ENCODE measurements at regions not wholly inside any gene's neighbourhood (a gene's known extent, or its start where the extent isn't known, plus 50 kb on each side); places are given as distances from the start of the nearest gene placed in this dataset.

- DNase-seq: no peak
Observed at GRCh38 chr10:130470286-130470685, 334.1 kb downstream of the GLRX3 start.

- DNase-seq: no peak
Observed at GRCh38 chr10:130470973-130471372, 334.8 kb downstream of the GLRX3 start.

GRCh38 chr10:130471486-130471885 is 335.3 kb downstream of the GLRX3 start:
- no peak for DNase-seq

- no peak for DNase-seq
Observed at GRCh38 chr10:130472236-130472635, 336.0 kb downstream of the GLRX3 start.

GRCh38 chr10:130474591-130474990 is 338.4 kb downstream of the GLRX3 start:
- DNase-seq: no peak

- no peak for DNase-seq
Observed at GRCh38 chr10:130477360-130477759, 341.2 kb downstream of the GLRX3 start.

GRCh38 chr10:130479146-130479545 is 343.0 kb downstream of the GLRX3 start:
- DNase-seq: no peak

- DNase-seq: no peak
Observed at GRCh38 chr10:130479926-130480325, 343.7 kb downstream of the GLRX3 start.

GRCh38 chr10:130480491-130480890 is 344.3 kb downstream of the GLRX3 start:
- DNase-seq: no peak

GRCh38 chr10:130481076-130481930 is 345.1 kb downstream of the GLRX3 start:
- no peak for DNase-seq

GRCh38 chr10:130481936-130482335 is 345.7 kb downstream of the GLRX3 start:
- DNase-seq: no peak

- DNase-seq: no peak
Observed at GRCh38 chr10:130483691-130484467, 347.7 kb downstream of the GLRX3 start.

- no peak for DNase-seq
Observed at GRCh38 chr10:130484468-130485180, 348.4 kb downstream of the GLRX3 start.

- no peak for DNase-seq
Observed at GRCh38 chr10:130485236-130485957, 349.2 kb downstream of the GLRX3 start.

GRCh38 chr10:130485958-130486895 is 350.0 kb downstream of the GLRX3 start:
- no peak for DNase-seq

- no peak for DNase-seq
Observed at GRCh38 chr10:130486906-130487305, 350.7 kb downstream of the GLRX3 start.

GRCh38 chr10:130487566-130487965 is 351.4 kb downstream of the GLRX3 start:
- no peak for DNase-seq

- DNase-seq: no peak
Observed at GRCh38 chr10:130489891-130490290, 353.7 kb downstream of the GLRX3 start.

- DNase-seq: no peak
Observed at GRCh38 chr10:130491011-130491692, 355.0 kb downstream of the GLRX3 start.

- no peak for DNase-seq
Observed at GRCh38 chr10:130491693-130492050, 355.5 kb downstream of the GLRX3 start.

All from activated CD4-positive, alpha-beta T cell treated with anti-CD3 and anti-CD28 coated beads, Interleukin-2, amount 50 U/mL, for 1 hour (primary cell).